Hippocampal formation (tissue), 2 donors: ENCODE measurements at regions not wholly inside any gene's neighbourhood (a gene's known extent, or its start where the extent isn't known, plus 50 kb on each side); places are given as distances from the start of the nearest gene placed in this dataset.

Experiments
- DNase-seq, 2 donors: peaks; one replicate each; lab custom pipeline; 2025; lab: John Stamatoyannopoulos, UW

DNA sequence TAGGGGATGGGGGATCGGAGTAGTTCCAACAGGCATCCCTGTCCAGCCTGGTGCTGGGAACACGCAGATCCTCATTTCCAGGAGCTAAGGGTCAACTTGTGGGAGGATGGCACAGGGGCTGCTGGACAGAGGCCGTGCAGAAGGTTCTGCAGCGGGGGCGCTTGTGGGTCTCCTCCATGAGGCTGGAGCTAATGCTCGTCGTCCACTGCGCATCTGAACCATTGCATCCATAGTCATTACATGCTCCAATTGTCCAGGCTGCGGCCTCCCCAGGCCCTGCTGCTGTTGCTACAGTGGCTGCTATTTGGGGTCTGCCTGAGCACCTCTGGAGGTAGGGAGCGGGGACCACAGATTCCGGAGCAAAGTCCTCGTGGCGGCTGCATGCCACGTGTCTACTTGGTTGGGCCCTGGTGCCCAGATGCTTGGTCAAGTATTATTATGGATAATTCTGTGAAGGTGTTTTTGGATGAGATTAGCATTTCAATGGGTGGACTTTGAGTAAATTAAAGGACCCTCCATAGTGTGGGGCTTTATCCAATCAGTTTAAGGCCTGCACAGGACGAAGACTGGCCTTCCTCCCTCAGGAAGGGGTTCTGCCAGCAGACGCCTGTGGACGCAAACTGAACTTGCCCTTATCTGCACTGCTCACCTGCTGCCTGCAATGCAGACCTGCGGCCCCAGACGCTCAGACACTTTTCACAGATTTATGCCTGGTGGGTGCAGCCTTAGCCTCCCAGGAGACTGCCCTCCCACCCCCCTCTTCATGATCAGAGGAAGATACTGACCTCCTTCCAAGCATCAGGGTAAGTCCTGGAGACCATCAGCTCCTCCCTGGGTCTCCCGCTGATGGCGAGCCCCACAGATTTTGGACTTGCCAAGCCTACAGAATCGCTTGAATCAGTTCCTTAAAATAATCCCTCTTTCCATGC is 127.5 kb upstream of the IRX4 start:
- no peak for DNase-seq

DNA sequence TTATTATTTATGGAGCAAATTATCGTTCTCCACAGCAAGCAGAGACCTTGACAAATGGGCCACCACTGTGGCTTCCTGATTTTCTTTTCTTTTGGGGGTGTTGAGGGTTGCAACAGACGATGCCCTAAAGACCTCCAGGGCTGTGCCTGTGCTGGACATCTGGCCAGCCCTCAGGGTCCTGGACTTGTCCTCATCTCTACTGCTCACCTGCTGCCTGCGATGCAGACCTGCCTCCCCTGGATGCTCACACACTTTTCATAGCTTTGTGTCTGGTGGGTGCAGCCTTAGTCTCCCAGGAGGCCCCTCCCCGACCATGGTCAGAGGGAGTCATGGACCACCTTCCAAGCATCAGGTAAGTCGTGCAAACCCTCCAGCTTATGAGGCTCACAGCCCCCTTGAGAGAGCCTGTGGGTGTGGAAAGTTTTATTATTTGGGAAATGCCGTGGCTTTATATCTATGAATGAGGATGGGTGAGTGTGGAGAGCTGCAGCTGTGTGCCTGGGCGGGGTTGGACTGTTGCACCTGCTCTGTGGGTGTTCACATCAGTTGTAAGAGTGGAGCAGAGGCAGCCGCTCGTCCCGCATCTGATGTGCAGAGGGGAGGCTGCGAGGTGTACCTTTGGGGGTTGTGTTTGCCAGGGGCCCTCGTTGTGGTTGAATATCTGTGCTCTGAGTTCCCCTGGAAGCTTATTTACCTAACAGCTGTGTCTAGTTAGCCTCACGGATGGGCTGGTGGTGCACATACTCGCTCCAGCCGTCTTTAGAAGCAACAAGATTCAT is 126.3 kb upstream of the IRX4 start:
- DNase-seq = no peak

- no peak for DNase-seq
Measured at GRCh38 chr5:2007878-2008501, 125.3 kb upstream of the IRX4 start.

- DNase-seq = no peak
Measured at GRCh38 chr5:2007496-2007877, 124.8 kb upstream of the IRX4 start.

DNA sequence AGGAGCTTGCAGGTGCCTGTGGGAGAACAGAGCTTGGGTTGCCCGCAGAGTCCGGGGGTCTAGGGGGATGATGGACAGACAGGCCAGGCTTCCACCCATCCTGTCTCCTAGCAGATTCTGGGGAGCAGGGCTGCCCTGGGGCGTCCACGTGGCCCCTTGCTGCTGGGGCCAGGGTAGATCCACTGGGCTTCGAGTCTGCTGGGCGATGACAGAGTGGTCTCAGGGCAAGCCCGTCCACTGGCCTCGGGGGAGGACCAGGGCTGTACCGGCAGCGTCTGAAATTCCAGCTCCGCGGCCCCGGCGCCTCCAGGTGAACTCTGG is 124.2 kb upstream of the IRX4 start:
- DNase-seq = no peak

DNA sequence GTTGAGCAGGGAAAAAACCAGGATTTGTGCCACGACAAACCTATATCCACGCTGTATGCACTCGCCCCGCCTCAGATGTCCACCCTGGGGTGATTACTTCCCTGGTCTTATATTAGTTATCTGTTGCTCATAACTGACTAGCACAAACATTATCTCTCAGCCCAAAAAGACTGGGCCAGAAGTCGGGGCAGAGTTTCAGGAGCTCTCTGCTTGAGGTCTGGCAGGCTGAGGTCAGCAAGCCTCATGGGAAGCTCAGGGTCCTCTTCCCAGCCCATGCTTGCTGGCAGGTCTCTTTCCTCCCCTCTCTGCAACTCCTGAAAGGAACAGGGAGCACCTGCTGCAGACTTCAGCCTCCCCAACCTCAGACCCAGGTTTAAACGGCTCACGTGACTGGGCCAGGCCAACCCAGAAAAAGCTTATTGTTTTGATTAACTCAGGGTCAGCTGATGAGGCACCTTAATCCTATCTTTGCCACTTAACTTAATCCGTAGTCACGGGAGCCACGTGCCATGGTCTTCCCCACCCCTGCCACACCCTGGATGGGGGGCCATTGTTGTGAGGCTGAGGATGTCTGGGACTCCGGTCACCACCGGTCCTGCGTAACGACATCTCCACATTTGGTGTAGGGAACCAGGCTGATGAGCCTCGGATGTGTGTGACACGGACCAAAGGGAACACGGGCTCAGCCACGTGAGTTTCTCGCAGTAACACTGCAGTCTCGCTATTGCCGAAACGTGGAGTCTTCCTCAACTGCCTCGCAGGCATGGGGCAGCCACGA is 123.7 kb upstream of the IRX4 start:
- no peak for DNase-seq

DNA sequence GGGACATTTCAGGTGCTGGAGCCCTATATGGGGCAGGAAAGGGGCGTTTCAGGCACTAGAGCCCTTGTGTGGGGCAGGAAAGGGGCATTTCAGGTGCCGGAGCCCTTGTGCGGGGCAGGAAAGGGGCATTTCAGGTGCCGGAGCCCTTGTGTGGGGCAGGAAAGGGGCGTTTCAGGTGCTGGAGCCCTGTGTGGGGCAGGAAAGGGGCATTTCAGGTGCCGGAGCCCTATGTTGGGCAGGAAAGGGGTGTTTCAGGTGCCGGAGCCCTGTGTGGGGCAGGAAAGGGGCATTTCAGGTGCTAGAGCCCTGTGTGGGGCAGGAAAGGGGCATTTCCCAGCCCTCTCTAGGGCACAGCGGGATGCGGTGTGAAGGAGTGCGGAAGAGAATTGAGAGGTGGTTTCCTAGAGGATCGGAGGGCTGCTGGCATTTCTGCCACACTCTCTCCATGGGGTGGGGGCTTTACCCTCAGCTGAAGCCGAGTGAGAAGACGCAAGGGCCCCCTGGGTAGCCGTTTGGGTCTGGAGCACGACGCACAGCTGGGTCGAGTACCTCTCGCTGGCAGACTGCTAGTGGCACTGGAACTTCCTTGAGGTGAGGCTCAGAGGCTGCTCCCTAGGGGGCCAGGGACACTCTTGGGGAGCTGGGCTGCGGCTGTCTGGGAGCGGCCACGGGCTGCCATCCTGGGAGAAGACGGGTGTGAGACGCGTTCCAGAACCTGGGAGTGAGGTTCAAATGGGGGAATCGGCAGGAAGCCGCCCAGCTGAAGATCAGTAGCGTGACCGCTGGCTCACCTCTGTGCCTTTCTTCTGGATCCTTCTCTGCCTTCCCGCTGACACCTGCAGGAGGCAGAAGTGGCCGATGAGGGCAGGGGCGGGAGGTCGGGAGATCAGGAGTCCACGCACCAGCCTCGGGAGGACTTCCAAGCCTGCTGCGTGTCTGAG is 122.6 kb upstream of the IRX4 start:
- DNase-seq = no peak

DNA sequence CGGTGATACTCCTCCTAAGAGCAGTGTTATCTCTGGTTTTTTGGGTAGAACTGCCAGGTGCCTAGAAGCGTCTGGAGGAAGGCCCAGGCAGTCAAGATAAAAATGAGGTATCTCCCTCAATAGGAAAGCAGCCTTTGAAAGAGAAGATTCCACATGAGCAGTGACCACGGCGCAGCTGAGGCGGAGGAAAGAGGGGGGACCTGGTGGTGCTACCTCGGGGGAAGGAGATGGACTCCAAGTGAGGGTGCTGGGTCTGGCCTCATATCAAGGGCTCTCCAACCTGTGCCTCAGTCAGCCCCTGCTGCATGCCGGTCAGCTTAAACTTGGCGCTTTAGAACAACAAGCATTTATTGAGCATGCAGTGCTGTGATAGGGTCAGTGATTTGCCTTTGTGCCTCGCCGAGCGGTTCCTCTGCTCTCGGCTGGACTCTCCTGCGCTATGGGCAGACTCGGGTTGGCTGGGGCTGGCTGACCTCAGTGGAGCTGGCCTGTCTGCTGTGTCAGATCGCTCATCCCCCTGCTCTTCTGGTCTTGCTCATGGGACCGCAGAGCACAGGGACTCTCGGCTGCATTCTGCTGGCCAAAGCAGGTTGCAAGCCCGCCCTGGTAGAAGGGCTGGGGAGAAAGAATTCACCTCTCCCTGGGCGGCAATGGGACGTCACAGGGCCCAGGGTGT is 121.1 kb upstream of the IRX4 start:
- DNase-seq = no peak

DNA sequence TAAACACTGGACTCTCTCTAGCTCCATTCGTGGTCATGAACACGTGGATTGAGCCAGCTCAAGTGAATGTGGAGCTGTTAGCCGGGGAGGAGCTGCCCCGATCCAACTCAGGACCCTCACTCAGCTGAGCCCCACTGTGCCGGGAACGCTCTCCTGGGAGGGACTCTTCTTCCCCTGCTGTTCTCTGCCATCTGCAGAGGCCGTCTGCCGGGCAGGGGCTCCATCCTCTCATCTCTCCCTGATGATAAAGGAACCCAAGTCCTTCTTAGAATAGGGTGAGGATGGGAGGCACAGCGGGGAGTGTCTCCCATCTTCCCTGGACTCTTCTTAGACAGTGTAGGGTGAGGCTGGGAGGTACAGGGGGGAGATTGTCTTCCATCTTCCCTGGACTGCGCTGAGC is 120.5 kb upstream of the IRX4 start:
- DNase-seq = no peak

DNA sequence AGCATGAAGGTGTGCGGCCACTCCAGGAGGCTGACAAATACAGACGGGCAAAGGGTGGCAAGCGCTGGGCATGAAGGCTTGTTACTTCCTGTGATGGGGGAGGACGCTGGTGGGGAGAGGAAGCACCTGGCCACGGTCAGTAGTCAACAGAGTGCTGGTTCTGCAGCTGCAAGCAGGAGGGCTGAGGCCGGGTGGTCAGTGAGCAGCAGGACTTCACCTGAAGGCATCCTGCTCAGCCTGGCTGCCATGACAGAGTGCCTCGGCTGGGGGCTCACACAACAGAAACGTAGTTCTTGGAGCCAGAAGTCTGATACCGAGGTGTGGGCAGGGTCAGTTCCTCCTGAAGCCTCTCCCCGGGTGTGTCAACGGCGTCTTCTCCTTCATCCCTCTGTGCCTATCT is 118.6 kb upstream of the IRX4 start:
- no peak for DNase-seq

- DNase-seq = no peak
Measured at GRCh38 chr5:2000591-2000990, 117.9 kb upstream of the IRX4 start.

DNA sequence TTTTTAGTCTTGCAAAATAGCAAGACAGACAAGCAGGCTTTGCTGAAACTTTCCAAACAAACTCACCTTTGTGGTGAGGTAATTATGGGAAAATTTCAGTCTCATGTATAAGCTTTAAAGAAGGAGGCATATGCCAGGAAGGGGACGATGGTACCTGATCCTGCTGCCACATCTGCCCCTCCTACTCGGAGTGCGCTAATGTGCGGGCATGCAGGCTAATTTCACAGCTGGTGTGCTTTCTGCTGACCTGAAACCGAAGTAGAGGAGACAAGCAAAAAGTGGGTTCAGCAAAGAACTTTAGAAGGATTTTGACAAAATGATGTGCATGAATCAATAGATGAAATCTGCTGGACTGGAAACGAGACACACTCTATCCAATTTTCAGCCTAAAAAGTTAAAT is 117.1 kb upstream of the IRX4 start:
- no peak for DNase-seq

DNA sequence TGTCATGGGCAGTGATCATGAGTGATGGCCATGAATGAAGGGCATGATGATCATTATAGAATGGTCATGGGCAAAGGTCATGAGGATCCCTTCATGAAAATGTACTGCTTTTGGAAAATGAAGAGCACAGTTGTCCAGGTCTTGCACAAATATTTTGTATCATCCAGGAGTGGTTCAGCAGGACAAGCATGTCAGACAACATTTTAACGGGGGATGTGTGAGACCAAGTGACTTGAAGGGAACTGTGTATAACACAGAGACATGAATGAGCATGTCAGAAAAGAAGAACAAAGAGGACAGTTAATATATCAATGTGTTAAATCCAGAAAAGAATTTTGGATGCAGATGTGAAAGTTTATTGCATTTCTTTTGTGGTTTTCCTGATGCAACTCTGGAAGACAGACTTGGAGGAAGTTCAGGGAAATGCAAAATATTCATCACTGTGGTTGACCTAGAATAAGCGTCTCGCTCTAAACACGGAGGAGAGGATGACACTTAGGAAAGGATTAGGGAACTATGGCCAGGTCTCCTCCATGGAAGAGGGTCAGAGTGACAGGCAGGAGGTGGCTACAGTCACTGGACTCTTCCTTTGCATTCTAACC is 116.1 kb upstream of the IRX4 start:
- no peak for DNase-seq

DNA sequence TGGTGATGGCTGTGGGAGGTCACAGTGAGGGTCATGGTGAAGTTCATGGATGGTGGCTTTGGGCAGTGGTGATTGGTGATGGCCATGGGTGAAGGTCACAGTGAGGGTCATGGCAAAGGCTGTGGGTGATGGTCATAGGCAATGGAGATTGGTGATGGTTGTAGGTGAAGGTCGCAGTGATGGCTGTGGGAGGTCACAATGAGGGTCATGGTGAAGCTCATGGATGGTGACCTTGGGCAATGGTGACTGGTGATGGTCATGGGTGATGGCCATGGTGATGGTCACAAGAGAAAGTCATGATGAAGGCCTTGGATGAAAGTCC is 115.6 kb upstream of the IRX4 start:
- DNase-seq = no peak

DNA sequence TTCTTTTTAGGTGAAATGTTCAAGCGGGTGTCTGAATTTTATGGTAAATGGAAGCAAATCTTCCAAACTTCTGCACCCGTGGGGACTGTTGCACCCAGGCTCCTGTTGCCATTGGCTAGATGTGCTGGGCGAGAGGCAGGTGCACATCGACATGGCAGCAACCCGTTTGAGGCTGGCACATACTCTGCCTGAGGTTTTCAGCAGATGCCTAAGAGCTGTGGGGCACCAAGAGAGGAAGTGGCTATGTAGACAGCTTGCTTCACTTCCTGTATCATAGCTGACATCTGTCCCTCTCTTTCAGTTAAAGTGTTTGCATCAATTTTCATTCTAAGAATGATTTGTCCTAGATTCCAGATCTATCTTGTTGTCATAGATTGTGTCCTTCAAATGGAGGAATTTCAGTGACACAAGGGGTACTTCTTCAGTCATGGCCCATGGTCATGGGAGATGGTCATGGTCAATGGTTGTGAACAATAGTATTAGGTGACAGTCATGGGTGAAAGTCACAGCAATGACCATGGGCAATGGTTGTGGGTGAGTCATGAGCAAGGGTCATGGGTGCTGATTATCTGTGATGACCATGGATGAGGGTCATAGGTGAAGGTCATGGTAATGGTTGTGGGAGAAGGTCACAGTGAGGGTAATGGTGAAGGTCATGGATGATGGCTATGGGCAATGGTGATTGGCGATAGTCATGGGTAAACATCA is 115.1 kb upstream of the IRX4 start:
- no peak for DNase-seq

GRCh38 chr5:1995491-1995890 is 112.8 kb upstream of the IRX4 start:
- no peak for DNase-seq

GRCh38 chr5:1987471-1987870 is 104.7 kb upstream of the IRX4 start:
- DNase-seq = no peak

DNA sequence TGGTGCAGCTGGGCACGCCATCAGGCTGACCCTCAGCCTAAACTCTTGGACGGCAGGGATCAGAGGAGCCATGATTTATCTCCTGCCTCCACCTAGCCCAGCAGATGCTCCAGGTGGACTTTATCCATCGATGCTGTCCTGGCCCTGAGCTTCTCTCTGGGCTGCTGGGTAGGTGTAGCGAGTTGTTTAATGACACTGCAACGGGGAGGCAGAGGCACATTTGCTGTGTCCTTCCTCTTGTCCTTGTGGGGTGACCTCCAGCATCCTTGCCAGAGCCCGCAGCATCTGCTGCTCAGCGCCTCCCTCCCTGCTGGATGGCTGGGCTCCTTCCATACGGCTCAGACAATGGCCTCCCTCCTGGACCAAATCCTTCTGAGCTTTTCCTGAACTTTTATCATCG is 103.1 kb upstream of the IRX4 start:
- no peak for DNase-seq

DNA sequence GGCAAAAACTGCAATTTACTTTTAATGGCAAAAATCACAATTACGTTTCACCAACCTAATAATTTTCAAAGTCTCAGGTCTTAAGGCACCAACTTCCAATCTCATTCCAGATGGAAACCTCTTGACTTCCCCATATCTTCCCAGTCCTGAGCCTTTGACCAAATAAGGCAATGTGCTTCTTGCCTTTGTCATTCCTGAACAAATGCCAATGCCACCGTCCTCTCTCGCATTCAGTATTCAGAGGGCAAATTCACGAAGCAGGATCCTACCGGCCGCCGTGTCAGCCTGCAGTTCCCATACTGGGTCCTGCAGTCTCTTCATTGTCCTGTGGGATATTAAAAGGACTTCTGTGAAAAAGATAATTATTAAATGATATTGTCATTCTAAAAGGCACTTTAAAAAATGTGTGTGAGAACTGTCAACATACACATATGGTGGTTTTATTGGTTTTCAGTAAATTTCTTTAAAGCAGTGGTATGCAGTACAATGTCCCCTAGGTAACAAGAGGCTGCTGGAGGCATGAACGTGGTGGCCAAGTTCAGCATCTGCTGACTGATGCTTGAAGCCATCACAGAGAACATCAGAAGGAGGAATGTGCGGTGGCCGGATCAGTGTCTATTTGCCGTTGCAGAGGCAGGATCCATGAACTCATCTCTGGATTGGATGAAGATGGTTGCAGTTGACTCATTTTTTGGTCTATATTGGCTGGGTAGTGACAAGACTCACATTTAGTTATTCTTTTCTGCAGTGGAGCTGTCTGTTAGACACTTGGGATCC is 101.4 kb upstream of the IRX4 start:
- no peak for DNase-seq
